Uterus (tissue), 3 donors: ENCODE measurements at regions not wholly inside any gene's neighbourhood (a gene's known extent, or its start where the extent isn't known, plus 50 kb on each side); places are given as distances from the start of the nearest gene placed in this dataset.

ENCODE experiments used
- DNase-seq, 2 donors: peaks; one replicate each; pipeline ENCODE4 v3.0.0-alpha.2; 2019 to 2020
- H3K27ac ChIP-seq, 2 donors: fragments of 200-600 bp; sonication (generic); 1 replicate in 1 of 2; 2 replicates in 1 of 2; pipeline ENCODE4 v1.5.1; 2016 to 2018
- H3K27me3 ChIP-seq, 2 donors: fragments of 200-600 bp; sonication (generic); one replicate each; pipeline ENCODE4 v1.5.1; 2018 to 2019; ENCODE audit warnings: control low read depth in 1 of 2
- H3K36me3 ChIP-seq, 2 donors: fragments of 200-600 bp; sonication (generic); one replicate each; pipeline ENCODE4 v1.5.1; 2019; ENCODE audit warnings: control low read depth in 1 of 2
- H3K4me1 ChIP-seq, 2 donors: fragments of 200-600 bp; sonication (generic); one replicate each; pipeline ENCODE4 v1.5.1; 2018 to 2019; ENCODE audit warnings: control low read depth in 1 of 2
- H3K4me3 ChIP-seq, 2 donors: fragments of 200-600 bp; sonication (generic); 1 replicate in 1 of 2; 2 replicates in 1 of 2; pipeline ENCODE4 v1.5.1; 2018 to 2019; ENCODE audit warnings: mild to moderate bottlenecking in 1 of 2
- H3K9me3 ChIP-seq, 2 donors: fragments of 200-600 bp; sonication (generic); one replicate each; pipeline ENCODE4 v1.5.1; 2019; ENCODE audit warnings: control low read depth in 1 of 2
- POLR2A ChIP-seq, 2 donors: fragments of 450-650 bp; IDR thresholded peaks; one replicate each; pipeline ENCODE4 v1.6.1; 2016; ENCODE audit warnings: antibody characterized with exemption in 2 of 2, mild to moderate bottlenecking in 1 of 2, moderate library complexity in 1 of 2
- intact Hi-C: fragments of 100-400 bp; cut with DNase I; formaldehyde crosslinking; loops from one replicate; pipeline ENCODE4 v1.15.1; 2023; ENCODE audit warnings: low total_unique reads
- TF ChIP-seq, protein P1 (sequence below), 4 experiments: fragments of 200-600 bp in 2 of 4; fragments of 450-650 bp in 2 of 4; sonication (generic) in 2 of 4; IDR thresholded peaks; one replicate each; pipeline ENCODE4 v1.5.1; 2016 to 2019; ENCODE audit warnings: antibody characterized with exemption in 4 of 4, mild to moderate bottlenecking in 2 of 4, moderate library complexity in 1 of 4
- donor health status: DM: yes; HTN: yes; CAD: no.

DNA sequence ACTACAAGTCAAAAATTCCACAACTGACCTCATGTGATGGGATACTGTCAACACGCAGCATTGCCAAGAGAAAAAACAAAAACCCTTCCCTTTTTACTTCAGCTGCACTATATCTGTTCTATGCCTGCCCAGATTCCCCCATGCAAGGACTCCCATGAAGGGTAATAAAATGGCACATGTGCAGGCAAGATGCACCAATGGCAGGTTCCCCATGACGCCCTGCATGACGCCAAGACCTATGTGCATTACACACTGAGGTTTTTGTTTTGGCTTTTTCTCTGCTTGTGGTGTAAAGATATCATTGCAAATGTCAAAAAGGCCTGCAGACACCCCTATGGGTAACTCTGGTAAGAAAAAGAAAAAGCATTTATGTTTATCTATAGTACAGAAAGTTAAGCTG is 403.4 kb downstream of the HDGFL1 start:
- TF ChIP-seq, protein P1, sequence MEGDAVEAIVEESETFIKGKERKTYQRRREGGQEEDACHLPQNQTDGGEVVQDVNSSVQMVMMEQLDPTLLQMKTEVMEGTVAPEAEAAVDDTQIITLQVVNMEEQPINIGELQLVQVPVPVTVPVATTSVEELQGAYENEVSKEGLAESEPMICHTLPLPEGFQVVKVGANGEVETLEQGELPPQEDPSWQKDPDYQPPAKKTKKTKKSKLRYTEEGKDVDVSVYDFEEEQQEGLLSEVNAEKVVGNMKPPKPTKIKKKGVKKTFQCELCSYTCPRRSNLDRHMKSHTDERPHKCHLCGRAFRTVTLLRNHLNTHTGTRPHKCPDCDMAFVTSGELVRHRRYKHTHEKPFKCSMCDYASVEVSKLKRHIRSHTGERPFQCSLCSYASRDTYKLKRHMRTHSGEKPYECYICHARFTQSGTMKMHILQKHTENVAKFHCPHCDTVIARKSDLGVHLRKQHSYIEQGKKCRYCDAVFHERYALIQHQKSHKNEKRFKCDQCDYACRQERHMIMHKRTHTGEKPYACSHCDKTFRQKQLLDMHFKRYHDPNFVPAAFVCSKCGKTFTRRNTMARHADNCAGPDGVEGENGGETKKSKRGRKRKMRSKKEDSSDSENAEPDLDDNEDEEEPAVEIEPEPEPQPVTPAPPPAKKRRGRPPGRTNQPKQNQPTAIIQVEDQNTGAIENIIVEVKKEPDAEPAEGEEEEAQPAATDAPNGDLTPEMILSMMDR (IDR thresholded peaks at IDR 0.05), result no peak
- TF ChIP-seq POLR2A (IDR thresholded peaks at IDR 0.05), result no peak
- intact Hi-C loops, result no loop called here

DNA sequence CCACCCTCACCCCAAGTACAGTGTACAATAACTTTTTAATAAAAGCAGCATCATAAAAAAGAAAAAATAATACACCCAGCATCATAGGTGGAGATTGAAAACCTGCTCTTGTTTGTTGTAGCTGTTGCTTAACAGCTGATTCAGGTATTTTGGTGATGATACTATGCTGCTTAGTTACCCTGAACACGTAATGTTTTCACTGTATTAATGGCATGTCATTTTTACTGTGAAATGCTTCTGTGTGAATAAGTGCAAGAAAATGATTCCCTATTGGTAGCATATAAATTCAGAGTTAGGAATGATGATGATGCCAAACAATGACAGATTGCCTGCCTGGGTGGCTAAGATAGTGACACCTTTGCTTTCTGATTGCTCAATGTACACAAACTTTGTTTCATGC is 405.7 kb downstream of the HDGFL1 start:
- Histone ChIP-seq H3K27ac (no peak overlapping the region), H3K27me3 (no peaks in the 10 kb centered on the region), H3K4me1 (no peaks in the 10 kb centered on the region), H3K9me3 (no peaks in the 10 kb centered on the region), H3K4me3 (no peak overlapping the region), H3K36me3 (no peaks in the 10 kb centered on the region)
- intact Hi-C loops, result no loop called here
- no peak for DNase-seq
- no peak for TF ChIP-seq POLR2A (IDR thresholded peaks at IDR 0.05)
- TF ChIP-seq, protein P1 (IDR thresholded peaks at IDR 0.05), result no peak

More for the DNA sequence above, 403.4 kb downstream of the HDGFL1 start:
- Histone ChIP-seq H3K27me3 (no peaks in the 10 kb centered on the region), H3K36me3 (no peaks in the 10 kb centered on the region), H3K9me3 (no peaks in the 10 kb centered on the region), H3K4me1 (no peaks in the 10 kb centered on the region), H3K27ac (no peak overlapping the region), H3K4me3 (no peak overlapping the region)
- no peak for DNase-seq

DNA sequence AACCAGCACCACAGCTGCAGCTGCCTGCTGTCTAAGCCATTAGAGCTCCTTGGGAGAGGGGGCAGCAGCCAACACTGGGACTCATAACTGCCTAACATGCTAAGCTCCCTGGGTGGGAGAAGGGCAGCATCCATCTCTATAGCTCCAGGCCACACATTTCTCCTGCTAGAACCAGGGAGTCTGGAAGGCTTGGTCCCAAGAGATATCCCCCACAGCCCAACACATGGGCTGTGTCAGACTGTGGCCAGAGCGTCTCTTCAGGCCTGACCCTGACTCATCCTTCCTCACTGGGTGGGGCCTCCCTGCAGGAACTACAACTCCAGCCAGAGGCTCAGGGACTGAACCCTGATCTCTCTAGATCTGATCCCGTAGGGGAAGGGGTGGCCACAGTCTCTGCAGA is 411.1 kb downstream of the HDGFL1 start:
- Histone ChIP-seq H3K36me3 (no peaks in the 10 kb centered on the region), H3K9me3 (no peaks in the 10 kb centered on the region), H3K4me3 (no peak overlapping the region), H3K27ac (no peak overlapping the region), H3K4me1 (no peaks in the 10 kb centered on the region), H3K27me3 (no peaks in the 10 kb centered on the region)
- DNase-seq, result no peak
- TF ChIP-seq POLR2A (IDR thresholded peaks at IDR 0.05), result no peak
- TF ChIP-seq, protein P1 (IDR thresholded peaks at IDR 0.05), result no peak
- intact Hi-C loops, result no loop called here

DNA sequence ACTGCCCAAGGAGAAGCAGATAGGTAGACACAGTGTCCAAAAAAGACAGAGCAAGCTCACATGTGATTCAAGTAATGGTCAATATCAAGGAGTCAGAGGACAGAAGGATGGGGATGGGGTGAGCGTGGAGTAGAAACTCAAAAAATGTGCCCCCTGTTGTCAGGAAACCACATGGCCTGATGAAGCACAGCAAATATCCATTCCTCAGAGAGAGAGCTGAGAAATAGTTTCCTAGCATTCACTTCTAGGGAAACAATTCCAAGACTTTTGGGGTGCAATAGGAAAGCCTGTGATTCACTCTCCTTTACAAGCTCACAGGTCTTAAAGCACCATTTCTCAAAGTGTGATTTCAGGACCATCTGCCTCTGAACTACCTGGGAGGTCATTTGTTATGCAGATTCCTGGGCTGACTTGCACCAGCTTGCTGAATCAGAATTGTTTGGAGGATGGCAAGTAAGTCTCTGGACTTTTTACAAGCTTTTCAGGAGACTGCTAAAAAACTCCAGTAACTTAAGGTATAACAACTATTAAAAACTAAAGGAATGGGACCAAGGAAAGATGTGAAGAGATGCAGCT is 432.8 kb downstream of the HDGFL1 start:
- no peaks in the 10 kb centered on the region for H3K27me3 ChIP-seq

DNA sequence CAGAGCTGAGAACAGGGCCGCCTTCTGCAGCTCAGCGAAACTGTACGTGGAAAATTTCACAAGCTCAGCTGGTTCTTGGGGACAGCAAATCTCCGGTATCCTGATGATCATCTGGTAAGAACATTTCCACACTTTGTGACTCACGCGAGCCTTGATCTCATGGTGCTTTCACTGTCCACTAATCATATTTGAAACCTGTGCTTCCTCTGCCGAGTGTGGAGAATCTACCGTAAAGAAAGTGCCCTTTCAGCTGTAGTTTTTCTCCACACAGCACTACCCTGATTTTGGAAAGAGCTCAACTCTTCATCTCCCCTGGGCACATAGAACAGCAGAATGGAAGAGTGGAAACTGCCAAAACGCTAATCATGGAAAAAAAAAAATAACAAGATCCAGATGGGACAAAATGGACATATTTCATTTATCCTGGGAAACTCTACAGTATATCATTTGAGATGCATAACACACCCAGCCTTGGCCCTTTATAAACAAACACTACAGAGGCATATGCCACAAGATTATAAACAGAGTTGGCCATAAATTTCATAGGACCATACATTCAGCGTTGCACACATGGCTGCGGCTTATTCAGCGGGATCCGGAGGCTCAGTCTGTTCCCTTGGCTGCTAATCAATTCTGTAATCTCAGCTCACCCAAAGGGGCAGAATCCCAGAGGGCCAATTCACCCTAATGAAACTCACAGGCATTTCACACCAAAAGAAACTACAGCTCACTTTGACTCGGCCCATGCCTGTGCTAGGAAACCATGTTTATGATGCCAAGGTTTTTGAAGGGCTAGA is 434.5 kb downstream of the HDGFL1 start:
- intact Hi-C loops, result no loop called here
- no peak for TF ChIP-seq POLR2A (IDR thresholded peaks at IDR 0.05)
- TF ChIP-seq, protein P1 (IDR thresholded peaks at IDR 0.05), result no peak
- peak; percentile 32 to 47 for DNase-seq
- Histone ChIP-seq H3K4me1 (no peaks in the 10 kb centered on the region), H3K36me3 (no peaks in the 10 kb centered on the region), H3K4me3 (no peak overlapping the region), H3K27ac (peak overlapping the region in 1 of 2 donors; percentile 54), H3K9me3 (no peaks in the 10 kb centered on the region), H3K27me3 (no peaks in the 10 kb centered on the region)

More for the DNA sequence above, 432.8 kb downstream of the HDGFL1 start:
- H3K9me3 ChIP-seq, result no peaks in the 10 kb centered on the region
- intact Hi-C loops, result no loop called here
- no peak overlapping the region for H3K4me3 ChIP-seq
- H3K36me3 ChIP-seq, result no peaks in the 10 kb centered on the region
- DNase-seq, result no peak
- no peak for TF ChIP-seq POLR2A (IDR thresholded peaks at IDR 0.05)
- TF ChIP-seq, protein P1 (IDR thresholded peaks at IDR 0.05), result no peak
- no peak overlapping the region for H3K27ac ChIP-seq
- no peaks in the 10 kb centered on the region for H3K4me1 ChIP-seq
